Spinal cord (tissue), 9 donors: ENCODE measurements at regions not wholly inside any gene's neighbourhood (a gene's known extent, or its start where the extent isn't known, plus 50 kb on each side); places are given as distances from the start of the nearest gene placed in this dataset.
"Not testable (repeated sequence)": the region's sequence is repeated elsewhere in the genome, so short reads cannot be mapped to it uniquely, and the experiment has no call there.

ENCODE experiments used
- DNase-seq, 6 donors: peaks; one replicate each; pipeline versions ENCODE4 v3.0.0 to v3.0.0-alpha.2; 2013 to 2015; ENCODE audit warnings: low spot score in 6 of 6, low read depth in 4 of 6
- H3K27ac ChIP-seq: one replicate; pipeline ENCODE4 v1.5.1; 2013; ENCODE audit warnings: low read depth, low read length, control low read depth
- H3K27me3 ChIP-seq: one replicate; pipeline ENCODE4 v1.6.1; 2013; ENCODE audit warnings: low read length; ENCODE audit not compliant: control insufficient read depth, insufficient read depth
- H3K36me3 ChIP-seq: one replicate; pipeline ENCODE4 v1.6.1; 2013; ENCODE audit warnings: low read length; ENCODE audit not compliant: control insufficient read depth, insufficient read depth
- H3K4me1 ChIP-seq: one replicate; pipeline ENCODE4 v1.6.1; 2013; ENCODE audit warnings: low read length; ENCODE audit not compliant: control insufficient read depth, insufficient read depth
- H3K4me3 ChIP-seq: one replicate; pipeline ENCODE4 v1.5.1; 2013; ENCODE audit warnings: low read depth, low read length, control low read depth
- H3K9me3 ChIP-seq: one replicate; pipeline ENCODE4 v1.6.1; 2013; ENCODE audit warnings: low read length; ENCODE audit not compliant: control insufficient read depth, insufficient read depth
- WGBS: methylation state at CpG from one replicate; pipeline ENCODE4 v1.1.5; 2013; ENCODE audit warnings: missing lambda C conversion rate; ENCODE audit not compliant: insufficient coverage; 5-methylcytosine and 5-hydroxymethylcytosine counted together
- donor health status: healthy.

GRCh38 chr13:42492372-42492920 is 81.5 kb upstream of the TNFSF11 start:
- Histone ChIP-seq H3K27me3 (no peaks in the 10 kb centered on the region), H3K27ac (no peak overlapping the region), H3K4me3 (no peak overlapping the region), H3K9me3 (no peaks in the 10 kb centered on the region), H3K4me1 (no peaks in the 10 kb centered on the region), H3K36me3 (no peaks in the 10 kb centered on the region)
- DNase-seq, result no peak
- WGBS, result 88% methylated on average over 4 of the region's 4 CpGs

DNA sequence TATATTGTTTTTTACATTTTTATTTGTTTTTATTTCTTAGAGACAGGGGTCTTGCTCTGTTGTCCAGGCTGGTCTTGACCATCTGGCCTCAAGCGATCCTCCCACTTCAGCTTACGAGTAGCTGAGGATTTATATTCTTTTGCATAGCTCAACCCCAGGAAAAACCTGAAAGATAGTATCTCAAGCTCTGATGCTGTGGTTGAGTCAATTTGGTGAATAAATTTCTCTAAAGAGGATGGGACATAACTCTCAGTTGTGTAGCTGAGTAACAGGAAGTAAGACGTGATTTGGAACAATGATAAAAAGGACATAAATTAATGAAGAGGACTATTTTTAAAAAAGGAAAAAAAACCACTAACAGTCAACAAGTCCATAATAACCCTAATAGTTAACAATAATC is 79.8 kb upstream of the TNFSF11 start:
- Histone ChIP-seq H3K36me3 (no peaks in the 10 kb centered on the region), H3K4me3 (no peak overlapping the region), H3K4me1 (no peaks in the 10 kb centered on the region), H3K27ac (no peak overlapping the region), H3K9me3 (no peaks in the 10 kb centered on the region), H3K27me3 (no peaks in the 10 kb centered on the region)
- no CpG with 5 or more reads among the region's 3 CpGs for WGBS
- no peak for DNase-seq

DNA sequence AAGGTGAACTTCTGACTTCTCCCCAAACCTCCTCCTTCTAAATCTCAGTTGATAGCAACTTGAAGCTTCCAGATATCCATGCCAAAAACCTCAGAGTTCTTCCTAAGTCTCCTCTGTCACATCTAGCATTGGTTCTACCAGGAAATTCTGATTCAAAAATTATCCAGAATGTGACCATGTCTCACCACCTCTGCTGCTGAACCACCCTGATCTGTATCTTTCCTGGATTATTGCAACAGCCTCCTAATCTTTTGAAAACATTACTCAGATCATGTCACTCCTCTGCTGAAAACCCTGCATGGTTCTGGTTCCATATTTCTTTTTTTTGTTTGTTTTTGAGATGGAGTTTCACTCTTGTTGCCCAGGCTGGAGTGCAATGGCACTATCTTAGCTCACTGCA is 78.7 kb upstream of the TNFSF11 start:
- H3K27me3 ChIP-seq, result no peaks in the 10 kb centered on the region
- no peaks in the 10 kb centered on the region for H3K9me3 ChIP-seq
- no peak overlapping the region for H3K27ac ChIP-seq
- DNase-seq, result no peak
- no peak overlapping the region for H3K4me3 ChIP-seq
- no peaks in the 10 kb centered on the region for H3K36me3 ChIP-seq
- H3K4me1 ChIP-seq, result no peaks in the 10 kb centered on the region

DNA sequence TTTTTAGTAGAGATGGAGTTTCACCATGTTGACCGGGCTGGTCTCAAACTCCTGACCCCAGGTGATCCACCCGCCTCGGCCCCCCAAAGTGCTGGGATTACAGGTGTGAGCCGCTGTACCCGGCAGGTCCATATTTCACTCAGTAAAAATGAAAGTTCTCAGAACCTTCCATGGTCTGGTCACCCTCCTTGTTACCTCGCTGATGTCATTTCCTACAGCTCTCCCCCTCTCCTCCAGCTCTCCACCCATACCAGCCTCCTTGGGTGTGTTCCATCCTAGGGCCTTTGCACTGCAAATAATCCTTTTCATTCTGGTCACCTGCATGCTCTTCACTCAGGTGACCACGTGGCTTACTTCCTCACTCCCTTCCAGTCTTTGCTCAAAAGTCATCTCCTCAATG is 78.2 kb upstream of the TNFSF11 start:
- H3K36me3 ChIP-seq, result no peaks in the 10 kb centered on the region
- H3K27ac ChIP-seq, result no peak overlapping the region
- no peak for DNase-seq
- 75% methylated on average over 7 of the region's 7 CpGs for WGBS
- H3K9me3 ChIP-seq, result no peaks in the 10 kb centered on the region
- no peak overlapping the region for H3K4me3 ChIP-seq
- H3K4me1 ChIP-seq, result no peaks in the 10 kb centered on the region
- no peaks in the 10 kb centered on the region for H3K27me3 ChIP-seq

DNA sequence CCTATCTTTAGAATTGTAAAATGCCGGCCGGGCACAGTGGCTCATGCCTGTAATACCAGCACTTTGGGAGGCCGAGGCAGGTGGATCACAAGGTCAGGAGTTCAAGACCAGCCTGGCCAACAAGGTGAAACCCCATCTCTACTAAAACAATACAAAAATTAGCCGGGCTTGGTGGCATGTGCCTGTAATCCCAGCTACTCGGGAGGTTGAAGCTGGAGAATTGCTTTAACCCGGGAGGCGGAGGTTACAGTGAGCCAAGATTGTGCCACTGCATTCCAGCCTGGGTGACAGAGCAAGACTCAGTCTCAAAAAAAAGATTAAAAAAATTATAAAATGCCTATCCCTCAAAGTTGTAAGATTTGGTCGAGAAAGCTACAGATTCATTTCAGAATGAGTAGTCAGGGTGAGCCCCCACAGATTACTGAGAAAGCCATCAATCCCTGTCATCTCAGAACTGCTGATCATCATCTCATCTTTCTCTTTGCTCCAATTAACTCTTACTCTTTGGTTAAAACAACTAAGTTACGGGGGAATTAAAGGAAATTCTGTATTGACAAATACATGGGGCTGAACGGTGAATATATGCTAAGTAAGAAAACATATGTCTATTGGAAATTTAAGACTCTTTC is 76.9 kb upstream of the TNFSF11 start:
- H3K36me3 ChIP-seq, H3K4me1 ChIP-seq, H3K27ac ChIP-seq, DNase-seq, H3K9me3 ChIP-seq, H3K27me3 ChIP-seq, H3K4me3 ChIP-seq: not testable (repeated sequence)
- 89% methylated on average over 3 of the region's 10 CpGs for WGBS

- H3K36me3 ChIP-seq, result no peaks in the 10 kb centered on the region
- no peaks in the 10 kb centered on the region for H3K27me3 ChIP-seq
- H3K4me1 ChIP-seq, result no peaks in the 10 kb centered on the region
- no peak overlapping the region for H3K4me3 ChIP-seq
- H3K9me3 ChIP-seq, result no peaks in the 10 kb centered on the region
- no CpG with 5 or more reads among the region's 1 CpG for WGBS
- no peak for DNase-seq
- no peak overlapping the region for H3K27ac ChIP-seq
Observed at GRCh38 chr13:42497798-42498197, 76.2 kb upstream of the TNFSF11 start.

DNA sequence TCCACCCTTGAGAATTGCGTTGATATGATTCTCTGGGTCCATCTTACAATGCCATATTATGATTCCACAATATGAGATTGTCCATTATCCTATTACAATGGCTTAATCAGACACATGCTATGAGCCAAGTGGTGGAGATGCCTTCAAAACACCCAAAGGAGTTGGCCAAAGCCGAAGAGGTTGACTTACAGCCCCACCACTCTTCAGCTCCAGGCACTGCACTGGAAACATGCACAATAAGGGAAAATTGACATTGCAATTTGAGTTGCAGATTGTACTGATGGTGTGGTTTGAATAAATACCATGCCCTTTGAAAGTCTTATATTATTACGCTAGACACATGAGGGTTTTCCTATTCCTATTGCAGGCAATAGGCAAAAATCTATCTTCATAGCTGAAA is 75.4 kb upstream of the TNFSF11 start:
- Histone ChIP-seq H3K27ac (no peak overlapping the region), H3K9me3 (no peaks in the 10 kb centered on the region), H3K4me3 (no peak overlapping the region), H3K36me3 (no peaks in the 10 kb centered on the region), H3K4me1 (no peaks in the 10 kb centered on the region), H3K27me3 (no peaks in the 10 kb centered on the region)
- no peak for DNase-seq
- 100% methylated on average over 1 of the region's 3 CpGs for WGBS
